CD14-positive monocyte (primary cell): ENCODE measurements at regions not wholly inside any gene's neighbourhood (a gene's known extent, or its start where the extent isn't known, plus 50 kb on each side); places are given as distances from the start of the nearest gene placed in this dataset.

ENCODE experiments used
- DNase-seq, 3 donors: peaks; one replicate each; pipeline ENCODE4 v3.0.0-alpha.2; 2011 to 2022
- H2AFZ ChIP-seq: 2 replicates; pipeline ENCODE4 v1.6.0; 2012; ENCODE audit warnings: mild to moderate bottlenecking, low read depth, low read length, inconsistent platforms; ENCODE audit not compliant: insufficient read depth, poor library complexity, severe bottlenecking
- H3K27ac ChIP-seq, 2 donors: 1 replicate in 1 of 2; 2 replicates in 1 of 2; pipeline ENCODE4 v1.5.1; 2012 to 2013; ENCODE audit warnings: low read length in 2 of 2, control low read depth in 1 of 2, inconsistent platforms in 1 of 2, low read depth in 1 of 2, mild to moderate bottlenecking in 1 of 2
- H3K27me3 ChIP-seq, 2 donors: one replicate each; pipeline versions ENCODE4 v1.6.0 to v1.6.1; 2011 to 2013; ENCODE audit warnings: low read length in 2 of 2; ENCODE audit not compliant: control insufficient read depth in 2 of 2, insufficient read depth in 2 of 2
- H3K36me3 ChIP-seq, 2 donors: replicated peaks in 1 of 2; 1 replicate in 1 of 2; 2 replicates in 1 of 2; pipeline versions ENCODE4 v1.5.1 to v1.6.1; 2012 to 2013; ENCODE audit warnings: low read length in 2 of 2, control low read depth in 1 of 2, inconsistent platforms in 1 of 2, mild to moderate bottlenecking in 1 of 2; ENCODE audit not compliant: insufficient read depth in 2 of 2, control insufficient read depth in 1 of 2
- H3K4me1 ChIP-seq, 2 donors: 1 replicate in 1 of 2; 2 replicates in 1 of 2; pipeline versions ENCODE4 v1.5.1 to v1.6.1; 2012 to 2013; ENCODE audit warnings: low read length in 2 of 2, control low read depth in 1 of 2, inconsistent platforms in 1 of 2, mild to moderate bottlenecking in 1 of 2, moderate library complexity in 1 of 2; ENCODE audit not compliant: insufficient read depth in 2 of 2, control insufficient read depth in 1 of 2
- H3K4me2 ChIP-seq: replicated peaks from 2 replicates; pipeline ENCODE3; 2012; ENCODE audit warnings: low read length, moderate library complexity, mild to moderate bottlenecking; ENCODE audit not compliant: poor library complexity, severe bottlenecking; ENCODE audit errors: extremely low read depth
- H3K4me3 ChIP-seq, 3 experiments: fragments of 200-600 bp in 1 of 3; sonication (generic) in 1 of 3; replicated peaks in 1 of 3; 1 replicate in 2 of 3; 2 replicates in 1 of 3; pipeline ENCODE4 v1.5.1; 2011 to 2013; ENCODE audit warnings: low read length in 3 of 3, mild to moderate bottlenecking in 3 of 3, control low read depth in 2 of 3, low read depth in 2 of 3, inconsistent platforms in 1 of 3, moderate library complexity in 1 of 3
- H3K79me2 ChIP-seq: 2 replicates; pipeline ENCODE4 v1.6.0; 2012; ENCODE audit warnings: mild to moderate bottlenecking, control low read depth, inconsistent platforms, low read length, moderate library complexity; ENCODE audit not compliant: insufficient read depth
- H3K9ac ChIP-seq: 2 replicates; pipeline ENCODE4 v1.6.0; 2017; ENCODE audit warnings: low read length, mild to moderate bottlenecking; ENCODE audit not compliant: insufficient read depth, poor library complexity, severe bottlenecking
- H3K9me3 ChIP-seq, 2 donors: replicated peaks in 1 of 2; 1 replicate in 1 of 2; 2 replicates in 1 of 2; pipeline versions ENCODE4 v1.5.1 to v1.6.1; 2012 to 2013; ENCODE audit warnings: low read length in 2 of 2, control low read depth in 1 of 2; ENCODE audit not compliant: control insufficient read depth in 1 of 2, insufficient read depth in 1 of 2
- H4K20me1 ChIP-seq: 2 replicates; pipeline ENCODE4 v1.6.0; 2012; ENCODE audit warnings: mild to moderate bottlenecking, low read length, control low read depth, moderate library complexity; ENCODE audit not compliant: insufficient read depth
- H3K27ac Mint-ChIP-seq, 7 donors: one replicate each; pipeline ENCODE4 v1.8.0; 2020; ENCODE audit warnings: mild to moderate bottlenecking in 7 of 7, mixed read lengths in 7 of 7, moderate library complexity in 6 of 7, inconsistent platforms in 2 of 7
- H3K27me3 Mint-ChIP-seq, 3 donors: one replicate each; pipeline ENCODE4 v1.8.0; 2021 to 2022; ENCODE audit warnings: low read depth in 3 of 3, mild to moderate bottlenecking in 3 of 3, mixed read lengths in 3 of 3, moderate library complexity in 3 of 3, inconsistent platforms in 1 of 3
- H3K36me3 Mint-ChIP-seq, 2 donors: one replicate each; pipeline ENCODE4 v1.8.0; 2020; ENCODE audit warnings: mixed read lengths in 2 of 2, inconsistent platforms in 1 of 2, mild to moderate bottlenecking in 1 of 2
- H3K4me1 Mint-ChIP-seq: one replicate; pipeline ENCODE4 v1.8.0; 2020; ENCODE audit warnings: mild to moderate bottlenecking, mixed read lengths
- H3K4me3 Mint-ChIP-seq, 2 donors: one replicate each; pipeline ENCODE4 v1.8.0; 2020; ENCODE audit warnings: mild to moderate bottlenecking in 2 of 2, mixed read lengths in 2 of 2, moderate library complexity in 1 of 2
- H3K9me3 Mint-ChIP-seq, 7 donors: one replicate each; pipeline ENCODE4 v1.8.0; 2020 to 2022; ENCODE audit warnings: mixed read lengths in 7 of 7, mild to moderate bottlenecking in 6 of 7, moderate library complexity in 6 of 7, inconsistent platforms in 2 of 7
- WGBS: methylation state at CpG from one replicate; pipeline ENCODE4 v1.1.5; 2013; ENCODE audit warnings: missing lambda C conversion rate; ENCODE audit not compliant: insufficient coverage; 5-methylcytosine and 5-hydroxymethylcytosine counted together
- intact Hi-C, 2 donors: fragments of 100-400 bp; cut with micrococcal nuclease; formaldehyde crosslinking; loops; one replicate each; pipeline versions ENCODE4 v1.15.0 to v1.15.1; 2023
- TF ChIP-seq, protein P1 (sequence below): fragments of 200-600 bp; IDR thresholded peaks from one replicate; pipeline ENCODE4 v1.8.0; 2022; ENCODE audit warnings: antibody characterized with exemption, mild to moderate bottlenecking

DNA sequence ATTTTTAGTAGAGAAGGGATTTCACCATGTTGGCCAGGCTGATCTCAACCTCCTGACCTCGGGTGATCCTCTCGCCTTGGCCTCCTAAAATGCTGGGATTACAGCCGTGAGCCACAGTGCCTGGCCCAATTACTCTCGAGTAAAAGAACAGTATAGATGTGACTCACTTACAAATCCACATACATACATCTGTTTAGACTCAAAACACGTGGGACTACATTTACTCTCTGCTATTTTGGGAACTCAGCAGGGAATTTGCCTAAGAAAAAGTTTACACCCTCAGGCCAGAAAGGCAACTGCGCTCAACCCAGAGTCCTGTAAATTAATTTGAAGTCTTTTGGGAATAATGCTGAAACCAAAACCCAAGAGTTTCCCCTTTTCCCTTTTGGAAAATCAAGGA lies 289.7 kb downstream of the KLF6 start:
- H3K36me3 ChIP-seq: no peaks in the 10 kb centered on the region
- no peak overlapping the region for H3K9ac ChIP-seq
- intact Hi-C loops: no loop called here
- no peaks in the 10 kb centered on the region for H3K79me2 ChIP-seq
- H3K27ac Mint-ChIP-seq: no peak overlapping the region
- no peak overlapping the region for H2AFZ ChIP-seq
- H3K27ac ChIP-seq: no peak overlapping the region
- H3K4me2 ChIP-seq: no peak overlapping the region
- no peaks in the 10 kb centered on the region for H3K9me3 ChIP-seq
- no peak for DNase-seq
- no peak overlapping the region for H3K4me3 ChIP-seq
- no peaks in the 10 kb centered on the region for H4K20me1 ChIP-seq
- TF ChIP-seq, protein P1, sequence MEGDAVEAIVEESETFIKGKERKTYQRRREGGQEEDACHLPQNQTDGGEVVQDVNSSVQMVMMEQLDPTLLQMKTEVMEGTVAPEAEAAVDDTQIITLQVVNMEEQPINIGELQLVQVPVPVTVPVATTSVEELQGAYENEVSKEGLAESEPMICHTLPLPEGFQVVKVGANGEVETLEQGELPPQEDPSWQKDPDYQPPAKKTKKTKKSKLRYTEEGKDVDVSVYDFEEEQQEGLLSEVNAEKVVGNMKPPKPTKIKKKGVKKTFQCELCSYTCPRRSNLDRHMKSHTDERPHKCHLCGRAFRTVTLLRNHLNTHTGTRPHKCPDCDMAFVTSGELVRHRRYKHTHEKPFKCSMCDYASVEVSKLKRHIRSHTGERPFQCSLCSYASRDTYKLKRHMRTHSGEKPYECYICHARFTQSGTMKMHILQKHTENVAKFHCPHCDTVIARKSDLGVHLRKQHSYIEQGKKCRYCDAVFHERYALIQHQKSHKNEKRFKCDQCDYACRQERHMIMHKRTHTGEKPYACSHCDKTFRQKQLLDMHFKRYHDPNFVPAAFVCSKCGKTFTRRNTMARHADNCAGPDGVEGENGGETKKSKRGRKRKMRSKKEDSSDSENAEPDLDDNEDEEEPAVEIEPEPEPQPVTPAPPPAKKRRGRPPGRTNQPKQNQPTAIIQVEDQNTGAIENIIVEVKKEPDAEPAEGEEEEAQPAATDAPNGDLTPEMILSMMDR: no peak
- H3K4me1 Mint-ChIP-seq: no peaks in the 10 kb centered on the region
- WGBS: 100% methylated on average over 4 of the region's 6 CpGs
- no peaks in the 10 kb centered on the region for H3K4me1 ChIP-seq
- H3K4me3 Mint-ChIP-seq: no peak overlapping the region
- H3K36me3 Mint-ChIP-seq: no peaks in the 10 kb centered on the region
- H3K27me3 Mint-ChIP-seq: peaks cover 3 to 7% (median 6%) of the 10 kb centered on the region in 3 donors
- no peaks in the 10 kb centered on the region for H3K27me3 ChIP-seq
- H3K9me3 Mint-ChIP-seq: peaks cover 0 to 3% (median 0%) of the 10 kb centered on the region in 7 donors

DNA sequence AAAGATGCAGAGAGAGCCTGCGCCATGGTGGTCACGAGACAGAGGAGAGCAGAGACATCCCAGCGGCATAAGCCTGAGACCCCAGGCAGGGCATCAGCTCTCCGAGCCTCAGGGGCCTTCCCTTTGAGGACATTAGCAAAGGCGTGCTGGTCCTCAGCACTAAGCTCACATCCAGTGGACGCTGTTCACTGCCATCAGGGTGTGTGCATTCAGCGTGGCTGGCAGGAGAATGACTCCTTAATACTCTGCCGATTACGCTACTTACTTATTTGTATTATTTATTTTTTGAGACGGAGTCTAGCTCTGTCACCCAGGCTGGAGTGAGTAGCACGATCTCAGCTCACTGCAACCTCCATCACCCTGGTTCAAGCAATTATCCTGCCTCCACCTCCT lies 290.2 kb downstream of the KLF6 start:
- H3K4me1 ChIP-seq: no peaks in the 10 kb centered on the region
- 94% methylated on average over 5 of the region's 11 CpGs for whole genome bisulfite sequencing
- Mint-ChIP-seq H3K4me3 (no peak overlapping the region), H3K36me3 (no peaks in the 10 kb centered on the region), H3K9me3 (peaks cover 0 to 6% (median 2%) of the 10 kb centered on the region in 7 donors), H3K4me1 (no peaks in the 10 kb centered on the region), H3K27me3 (peaks cover 3 to 7% (median 5%) of the 10 kb centered on the region in 3 donors), H3K27ac (no peak overlapping the region)
- no peak overlapping the region for H2AFZ ChIP-seq
- H3K79me2 ChIP-seq: no peaks in the 10 kb centered on the region
- no peak overlapping the region for H3K9ac ChIP-seq
- TF ChIP-seq, protein P1: no peak
- no peaks in the 10 kb centered on the region for H3K36me3 ChIP-seq
- no peak for DNase-seq
- no peaks in the 10 kb centered on the region for H3K9me3 ChIP-seq
- no peak overlapping the region for H3K27ac ChIP-seq
- intact Hi-C loops: no loop called here
- no peak overlapping the region for H3K4me3 ChIP-seq
- no peaks in the 10 kb centered on the region for H4K20me1 ChIP-seq
- no peaks in the 10 kb centered on the region for H3K27me3 ChIP-seq
- no peak overlapping the region for H3K4me2 ChIP-seq
